HEK293T (cell line): ENCODE measurements at regions not wholly inside any gene's neighbourhood (a gene's known extent, or its start where the extent isn't known, plus 50 kb on each side); places are given as distances from the start of the nearest gene placed in this dataset.

ENCODE experiments used
- CTCF ChIA-PET: fragments of 350-600 bp; formaldehyde crosslinking; extraction: SDS; loops from one replicate; lab custom pipeline; 2021; ENCODE audit warnings: antibody characterized with exemption, inconsistent platforms; lab: Yijun Ruan, JAX
- POLR2A ChIA-PET: fragments of 350-600 bp; formaldehyde crosslinking; extraction: SDS; loops from one replicate; lab custom pipeline; 2020; ENCODE audit warnings: antibody characterized with exemption, inconsistent platforms; lab: Yijun Ruan, JAX
- DNase-seq: peaks from one replicate; pipeline ENCODE4 v3.0.0; 2012; ENCODE audit warnings: mixed read lengths; ENCODE audit errors: extremely low spot score
- ARNT ChIP-seq: fragments of 450-650 bp; IDR thresholded peaks from 2 replicates; pipeline ENCODE4 v1.6.1; 2017; ENCODE audit warnings: mild to moderate bottlenecking
- BHLHE40 ChIP-seq: fragments of 450-650 bp; IDR thresholded peaks from 2 replicates; pipeline ENCODE4 v1.6.1; 2016; ENCODE audit warnings: mild to moderate bottlenecking, moderate library complexity, borderline replicate concordance
- CTBP1 ChIP-seq: fragments of 450-650 bp; IDR thresholded peaks from 2 replicates; pipeline ENCODE4 v1.6.1; 2016; ENCODE audit warnings: borderline replicate concordance
- ELF4 ChIP-seq: fragments of 450-650 bp; IDR thresholded peaks from 2 replicates; pipeline ENCODE4 v1.6.1; 2017; ENCODE audit warnings: antibody characterized with exemption
- FOXA1 ChIP-seq: fragments of 450-650 bp; IDR thresholded peaks from 2 replicates; pipeline ENCODE4 v1.6.1; 2016; ENCODE audit warnings: mild to moderate bottlenecking
- FOXK2 ChIP-seq: fragments of 450-650 bp; IDR thresholded peaks from 2 replicates; pipeline ENCODE4 v1.6.1; 2016; ENCODE audit warnings: mild to moderate bottlenecking
- FOXM1 ChIP-seq: fragments of 450-650 bp; IDR thresholded peaks from 2 replicates; pipeline ENCODE4 v1.6.1; 2017; ENCODE audit warnings: mild to moderate bottlenecking, borderline replicate concordance
- HDGF ChIP-seq: fragments of 450-650 bp; IDR thresholded peaks from 2 replicates; pipeline ENCODE4 v1.6.1; 2017; ENCODE audit warnings: antibody characterized with exemption, borderline replicate concordance
- L3MBTL2 ChIP-seq: fragments of 450-650 bp; conservative IDR thresholded peaks from 2 replicates; pipeline ENCODE4 v1.6.1; 2016; ENCODE audit warnings: mild to moderate bottlenecking
- LEF1 ChIP-seq: fragments of 450-650 bp; IDR thresholded peaks from 2 replicates; pipeline ENCODE4 v1.6.1; 2017; ENCODE audit warnings: mild to moderate bottlenecking, borderline replicate concordance
- NFRKB ChIP-seq: fragments of 450-650 bp; IDR thresholded peaks from 2 replicates; pipeline ENCODE4 v1.6.1; 2016; ENCODE audit warnings: mild to moderate bottlenecking, moderate library complexity
- SP1 ChIP-seq: fragments of 450-650 bp; IDR thresholded peaks from 2 replicates; pipeline ENCODE4 v1.6.1; 2017
- SUZ12 ChIP-seq: fragments of 450-650 bp; IDR thresholded peaks from 2 replicates; pipeline ENCODE4 v1.6.1; 2016; ENCODE audit warnings: mild to moderate bottlenecking
- TARDBP ChIP-seq: fragments of 450-650 bp; IDR thresholded peaks from 2 replicates; pipeline ENCODE4 v1.6.1; 2016
- ZNF384 ChIP-seq: fragments of 450-650 bp; IDR thresholded peaks from 2 replicates; pipeline ENCODE4 v1.6.1; 2016
- TF ChIP-seq, protein P1 (sequence below): fragments of 450-650 bp; IDR thresholded peaks from 2 replicates; pipeline ENCODE4 v1.6.1; 2016

DNA sequence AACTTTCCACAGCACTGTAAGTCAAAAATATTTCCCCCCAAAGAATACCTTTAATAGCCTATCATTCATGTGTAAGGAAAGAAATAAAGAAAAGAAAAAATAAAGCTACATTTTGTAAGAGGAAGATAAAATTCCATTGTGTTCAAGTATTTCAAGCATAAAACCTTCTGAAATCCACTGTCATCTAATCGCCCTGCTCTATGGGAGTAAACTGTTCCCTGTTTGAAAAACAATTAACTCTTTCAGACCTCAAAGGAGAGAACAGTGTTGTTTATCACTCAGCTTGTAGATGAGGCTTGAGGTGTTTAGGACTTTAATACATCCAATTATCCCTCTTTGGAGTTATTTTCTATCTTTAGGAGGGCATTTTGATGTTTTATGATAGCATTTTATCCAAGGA, 112.2 kb upstream of the REG3G start:
- DNase-seq: no peak
- POLR2A ChIA-PET: no interaction called here
- TF ChIP-seq SP1 (no peak), L3MBTL2 (no peak), LEF1 (no peak), SUZ12 (no peak)
- TF ChIP-seq, protein P1, sequence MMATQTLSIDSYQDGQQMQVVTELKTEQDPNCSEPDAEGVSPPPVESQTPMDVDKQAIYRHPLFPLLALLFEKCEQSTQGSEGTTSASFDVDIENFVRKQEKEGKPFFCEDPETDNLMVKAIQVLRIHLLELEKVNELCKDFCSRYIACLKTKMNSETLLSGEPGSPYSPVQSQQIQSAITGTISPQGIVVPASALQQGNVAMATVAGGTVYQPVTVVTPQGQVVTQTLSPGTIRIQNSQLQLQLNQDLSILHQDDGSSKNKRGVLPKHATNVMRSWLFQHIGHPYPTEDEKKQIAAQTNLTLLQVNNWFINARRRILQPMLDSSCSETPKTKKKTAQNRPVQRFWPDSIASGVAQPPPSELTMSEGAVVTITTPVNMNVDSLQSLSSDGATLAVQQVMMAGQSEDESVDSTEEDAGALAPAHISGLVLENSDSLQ: no peak
- CTCF ChIA-PET: no interaction called here

DNA sequence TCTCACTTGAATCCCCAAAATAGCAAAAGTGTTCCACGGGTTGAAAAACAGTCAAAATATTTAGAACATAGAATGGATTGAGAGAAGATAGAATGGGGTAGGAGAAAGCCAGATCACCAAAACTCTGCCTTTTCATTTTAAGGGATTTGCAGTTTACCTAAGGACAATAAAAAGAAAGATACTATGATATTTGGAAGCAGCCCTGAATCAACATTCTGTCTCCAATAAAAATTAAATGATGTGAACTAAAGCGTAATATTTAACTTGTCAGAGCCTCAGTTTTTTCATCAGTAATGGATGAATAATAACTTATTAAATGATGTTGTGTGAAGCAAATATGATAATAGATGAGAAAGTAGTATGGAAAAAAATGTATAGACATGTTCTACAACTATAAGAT, 100.2 kb upstream of the REG3G start:
- ChIA-PET CTCF (no interaction called here), POLR2A (no interaction called here)
- TF ChIP-seq BHLHE40 (no peak), HDGF (no peak), SP1 (no peak), SUZ12 (no peak), CTBP1 (no peak), ZNF384 (no peak), ARNT (no peak), FOXM1 (no peak), LEF1 (no peak), FOXA1 (no peak), TARDBP (no peak), FOXK2 (no peak), ELF4 (no peak), L3MBTL2 (no peak), NFRKB (no peak)
- TF ChIP-seq, protein P1: no peak
- DNase-seq: no peak

DNA sequence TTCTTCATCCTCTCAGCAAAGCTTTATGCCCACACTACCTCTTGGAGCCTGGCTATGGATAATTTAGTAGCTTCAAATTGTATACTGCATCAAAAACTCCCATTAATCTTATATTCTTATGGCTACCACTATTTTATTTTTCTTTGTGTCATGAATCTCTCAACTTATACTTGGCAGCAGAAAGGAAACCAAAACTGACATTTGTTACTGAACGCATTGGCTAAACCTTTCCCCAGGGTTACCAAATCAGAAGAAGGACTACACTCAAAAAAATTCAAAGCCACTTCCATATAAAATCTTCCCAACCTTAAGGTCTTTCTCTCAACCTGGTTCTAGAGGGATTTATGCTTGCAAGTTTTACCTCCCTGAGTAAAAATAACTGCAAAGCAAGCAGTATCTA, 97.0 kb upstream of the REG3G start:
- ChIA-PET POLR2A (no interaction called here), CTCF (no interaction called here)
- no peak for DNase-seq
- no peak for TF ChIP-seq TARDBP
- TF ChIP-seq ELF4: no peak
- no peak for TF ChIP-seq LEF1
- no peak for TF ChIP-seq FOXK2
- TF ChIP-seq FOXM1: no peak
- TF ChIP-seq FOXA1: no peak
- TF ChIP-seq ARNT: no peak

DNA sequence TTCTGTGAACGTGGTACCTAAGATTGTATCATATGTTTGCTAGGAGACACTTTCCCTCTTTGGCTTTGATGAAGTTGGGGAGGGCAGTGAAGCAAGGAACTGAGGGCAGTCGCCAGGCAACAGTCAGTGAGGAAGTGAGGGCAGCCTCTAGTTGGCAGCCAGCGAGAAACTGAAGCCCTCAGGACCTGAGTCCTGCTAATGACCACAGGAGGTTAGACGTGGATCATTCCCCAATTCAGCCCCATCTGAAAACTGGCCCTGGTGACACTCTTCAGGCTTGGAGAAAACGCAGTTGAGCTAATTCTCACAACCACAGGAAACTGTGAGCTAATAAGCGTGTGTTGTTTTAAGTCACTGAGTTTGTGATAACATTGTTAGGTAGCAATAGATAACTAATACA, 84.5 kb upstream of the REG3G start:
- POLR2A ChIA-PET: no interaction called here
- no peak for DNase-seq
- CTCF ChIA-PET: no interaction called here
- TF ChIP-seq TARDBP: no peak
- no peak for TF ChIP-seq FOXA1
- no peak for TF ChIP-seq CTBP1
- no peak for TF ChIP-seq ARNT
- no peak for TF ChIP-seq SUZ12
- no peak for TF ChIP-seq LEF1
- TF ChIP-seq ELF4: no peak
- TF ChIP-seq SP1: no peak
- no peak for TF ChIP-seq ZNF384
- TF ChIP-seq HDGF: no peak
- no peak for TF ChIP-seq BHLHE40
- TF ChIP-seq FOXM1: no peak
- TF ChIP-seq FOXK2: no peak
- TF ChIP-seq NFRKB: no peak

DNA sequence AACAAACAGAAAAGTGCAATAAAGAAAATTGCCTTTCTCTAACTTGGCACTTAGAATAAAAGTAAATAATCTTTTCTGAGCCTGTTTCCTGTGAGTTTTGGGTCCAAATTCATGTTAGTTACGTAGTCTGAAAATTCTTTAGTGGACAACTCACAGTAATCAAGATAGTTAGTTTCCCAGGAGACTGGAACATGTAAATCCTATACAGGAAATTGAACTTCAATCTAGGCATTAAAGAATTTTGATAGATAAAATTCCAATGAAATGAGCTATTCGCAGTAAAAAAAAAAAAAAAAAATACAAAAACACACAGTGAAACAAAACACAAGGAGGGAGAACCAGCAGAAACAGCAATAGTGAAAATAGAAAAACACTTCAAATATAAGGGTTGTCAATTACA, 83.8 kb upstream of the REG3G start:
- ChIA-PET POLR2A (no interaction called here), CTCF (no interaction called here)
- no peak for TF ChIP-seq ZNF384
- no peak for TF ChIP-seq HDGF
- no peak for TF ChIP-seq TARDBP
- no peak for TF ChIP-seq ARNT
- no peak for TF ChIP-seq FOXK2
- TF ChIP-seq SUZ12: no peak
- TF ChIP-seq SP1: no peak
- no peak for TF ChIP-seq ELF4
- no peak for TF ChIP-seq NFRKB
- TF ChIP-seq L3MBTL2: no peak
- TF ChIP-seq BHLHE40: no peak
- TF ChIP-seq LEF1: no peak
- TF ChIP-seq CTBP1: no peak
- TF ChIP-seq, protein P1: no peak
- no peak for DNase-seq

DNA sequence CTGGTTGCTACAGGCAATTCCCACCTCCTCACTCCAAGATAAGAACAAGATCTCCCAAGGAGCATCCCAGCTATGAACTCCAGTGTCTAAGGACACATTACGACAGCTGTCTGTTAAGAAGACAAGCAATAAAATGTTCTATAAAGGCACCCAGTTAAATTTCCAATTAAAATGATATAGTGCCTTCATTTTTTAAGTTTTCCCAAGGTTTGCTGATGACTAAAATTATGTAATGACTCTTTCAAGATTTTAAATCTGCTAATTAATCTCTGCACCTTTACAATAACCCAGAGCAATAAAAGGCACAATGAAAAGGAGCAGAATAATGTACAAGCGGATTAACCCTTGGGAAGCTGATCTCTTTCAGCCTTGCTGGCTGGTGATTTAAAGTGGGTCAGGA, 61.6 kb upstream of the REG3G start:
- POLR2A ChIA-PET: no interaction called here
- no peak for DNase-seq
- TF ChIP-seq NFRKB: no peak
- no peak for TF ChIP-seq L3MBTL2
- TF ChIP-seq BHLHE40: no peak
- no peak for TF ChIP-seq LEF1
- no peak for TF ChIP-seq FOXM1
- no peak for TF ChIP-seq ARNT
- no peak for TF ChIP-seq TARDBP
- TF ChIP-seq ZNF384: no peak
- no peak for TF ChIP-seq FOXA1
- TF ChIP-seq ELF4: no peak
- TF ChIP-seq HDGF: no peak
- no peak for TF ChIP-seq SP1
- TF ChIP-seq CTBP1: no peak
- TF ChIP-seq, protein P1: no peak
- no peak for TF ChIP-seq SUZ12
- no peak for TF ChIP-seq FOXK2
- CTCF ChIA-PET: no interaction called here
